ENCODE measurements at regions not wholly inside any gene's neighbourhood (a gene's known extent, or its start where the extent isn't known, plus 50 kb on each side); places are given as distances from the start of the nearest gene placed in this dataset.
A peak's percentile ranks its signal among the peaks of the same experiment; 100 is the strongest.
"Not testable (repeated sequence)": the region's sequence is repeated elsewhere in the genome, so short reads cannot be mapped to it uniquely, and the experiment has no call there.

GRCh38 chr5:56048124-56048523 is 53.4 kb upstream of the IL6ST start:
- Mint-ChIP-seq H3K36me3 (ENCODE audit: low read depth) (peaks cover 12% of the 10 kb centered on the region), H3K4me1 (ENCODE audit: low read depth) (peaks cover 29% of the 10 kb centered on the region), H3K9me3 (peaks cover 21% of the 10 kb centered on the region), H3K4me3 (no peak overlapping the region), H3K27me3 (ENCODE audit: low read depth) (peaks cover 10% of the 10 kb centered on the region), H3K27ac (no peak overlapping the region)

DNA sequence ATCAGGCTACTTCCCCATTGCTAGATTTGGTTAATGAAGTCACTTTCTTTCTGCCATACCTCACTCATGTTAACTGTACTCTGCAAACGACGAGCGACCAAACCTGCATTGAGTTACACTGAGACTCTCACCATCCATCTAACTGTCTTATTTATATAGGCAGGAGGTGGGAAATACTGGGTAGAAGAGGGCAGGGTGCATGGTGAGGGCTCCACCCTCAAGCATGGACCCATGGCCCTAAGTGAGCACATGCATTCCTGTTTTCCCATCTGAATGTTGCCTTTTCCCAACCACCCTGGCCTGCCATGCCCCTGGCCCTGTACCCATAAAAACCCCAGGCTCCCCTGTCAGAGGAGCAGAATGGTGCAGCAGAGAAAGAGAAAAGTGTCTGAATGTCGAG is 52.7 kb upstream of the IL6ST start:
- H3K27ac Mint-ChIP-seq = no peak overlapping the region
- peaks cover 7% of the 10 kb centered on the region for H3K36me3 Mint-ChIP-seq (ENCODE audit: low read depth)
- H3K4me3 Mint-ChIP-seq = no peak overlapping the region
- peaks cover 16% of the 10 kb centered on the region for H3K27me3 Mint-ChIP-seq (ENCODE audit: low read depth)
- peaks cover 27% of the 10 kb centered on the region for H3K4me1 Mint-ChIP-seq (ENCODE audit: low read depth)
- H3K9me3 Mint-ChIP-seq = peaks cover 15% of the 10 kb centered on the region

DNA sequence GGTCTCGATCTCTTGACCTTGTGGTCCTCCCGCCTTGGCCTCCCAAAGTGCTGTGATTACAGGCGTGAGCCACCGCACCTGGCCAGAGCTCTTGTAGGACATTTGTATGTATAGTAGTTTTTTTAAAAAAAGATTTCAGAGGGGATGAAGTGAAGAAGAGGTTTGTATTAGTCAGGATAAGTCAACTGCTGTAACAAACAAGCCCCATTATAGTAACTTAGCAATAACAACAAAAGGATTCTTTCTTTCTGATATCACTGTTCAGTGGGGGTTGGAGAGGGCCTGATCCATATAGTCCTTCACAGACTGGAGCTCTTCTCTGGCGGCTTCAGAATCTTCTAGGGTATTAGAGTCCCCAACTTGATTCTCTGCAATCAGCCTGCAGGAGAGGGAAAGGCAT is 50.7 kb upstream of the IL6ST start:
- H3K27me3 Mint-ChIP-seq (ENCODE audit: low read depth) = peaks cover 22% of the 10 kb centered on the region

GRCh38 chr5:56044746-56045428 is 50.1 kb upstream of the IL6ST start:
- not testable (repeated sequence) for H3K27ac Mint-ChIP-seq; H3K36me3 Mint-ChIP-seq (ENCODE audit: low read depth); H3K4me3 Mint-ChIP-seq
- H3K27me3 Mint-ChIP-seq (ENCODE audit: low read depth) = peaks cover 22% of the 10 kb centered on the region
- peaks cover 14% of the 10 kb centered on the region for H3K9me3 Mint-ChIP-seq
- peaks cover 15% of the 10 kb centered on the region for H3K4me1 Mint-ChIP-seq (ENCODE audit: low read depth)

More for the DNA sequence above, 50.7 kb upstream of the IL6ST start:
- H3K4me1 Mint-ChIP-seq (ENCODE audit: low read depth) = peaks cover 19% of the 10 kb centered on the region
- peaks cover 7% of the 10 kb centered on the region for H3K36me3 Mint-ChIP-seq (ENCODE audit: low read depth)
- peak overlapping the region; percentile 9 for H3K27ac Mint-ChIP-seq
- no peak overlapping the region for H3K4me3 Mint-ChIP-seq
- H3K9me3 Mint-ChIP-seq = peaks cover 14% of the 10 kb centered on the region
